Superior temporal gyrus (tissue), 1 donor: ENCODE measurements at regions not wholly inside any gene's neighbourhood (a gene's known extent, or its start where the extent isn't known, plus 50 kb on each side); places are given as distances from the start of the nearest gene placed in this dataset.

Experiments
- DNase-seq: peaks from one replicate; pipeline ENCODE4 v3.0.0-alpha.2; 2016; ENCODE audit errors: extremely low spot score

GRCh38 chr7:10863476-10863875 lies 110.2 kb upstream of the PHF14 start:
- no peak for DNase-seq

GRCh38 chr7:10874666-10875065 lies 99.0 kb upstream of the PHF14 start:
- DNase-seq: no peak

- no peak for DNase-seq
Measured at GRCh38 chr7:10875080-10875479, 98.6 kb upstream of the PHF14 start.

DNA sequence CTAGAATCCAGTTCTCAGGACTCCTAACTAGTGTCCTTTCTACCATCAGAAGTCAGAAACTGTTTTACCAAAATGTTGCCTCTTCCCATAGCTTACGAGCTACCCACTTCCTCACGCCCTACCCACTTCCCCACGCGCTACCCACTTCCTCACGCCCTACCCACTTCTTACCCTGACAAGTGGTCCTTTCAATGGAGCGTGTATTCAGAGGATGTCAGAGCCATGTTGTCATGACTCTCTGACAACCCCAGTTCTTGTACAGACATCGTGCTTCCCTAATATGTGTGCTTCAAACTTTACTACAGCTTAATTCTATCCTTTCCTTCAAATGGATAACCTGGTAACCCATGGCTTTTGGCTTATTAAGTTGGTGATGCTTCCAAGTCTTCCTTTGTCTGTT lies 84.8 kb upstream of the PHF14 start:
- DNase-seq: no peak

DNA sequence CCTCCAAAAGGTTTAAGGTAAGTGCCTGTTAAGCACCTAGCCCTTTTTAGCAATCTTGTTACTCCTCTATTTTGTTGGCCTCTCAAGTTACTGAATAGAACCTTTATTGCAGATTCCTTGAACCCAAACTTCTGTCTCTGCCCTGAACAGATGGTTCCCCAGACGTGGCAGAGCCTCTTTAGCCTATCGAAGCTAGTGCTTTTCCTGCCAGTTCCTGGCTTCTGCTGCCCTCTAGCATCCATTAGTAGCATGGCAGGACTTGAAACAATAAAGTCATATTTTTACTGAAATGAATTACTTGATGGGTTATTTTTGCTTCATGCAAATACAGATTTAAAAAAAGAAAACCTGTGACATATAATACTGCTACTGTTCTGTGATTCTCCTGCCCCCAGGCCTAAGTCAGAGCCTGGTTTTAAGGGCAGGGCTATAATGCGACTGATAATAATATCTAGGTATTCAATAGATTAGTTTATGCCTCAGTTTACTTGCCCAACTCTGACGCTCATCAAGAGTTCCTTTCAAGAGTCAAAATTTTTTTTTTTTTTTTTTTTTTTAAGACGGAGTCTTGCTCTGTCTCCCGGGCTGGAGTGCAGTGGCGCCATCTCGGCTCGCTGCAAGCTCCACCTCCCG lies 84.3 kb upstream of the PHF14 start:
- peak; percentile 79 for DNase-seq

GRCh38 chr7:10908600-10908999 lies 65.1 kb upstream of the PHF14 start:
- no peak for DNase-seq

- no peak for DNase-seq
Measured at GRCh38 chr7:10910447-10910846, 63.2 kb upstream of the PHF14 start.

DNA sequence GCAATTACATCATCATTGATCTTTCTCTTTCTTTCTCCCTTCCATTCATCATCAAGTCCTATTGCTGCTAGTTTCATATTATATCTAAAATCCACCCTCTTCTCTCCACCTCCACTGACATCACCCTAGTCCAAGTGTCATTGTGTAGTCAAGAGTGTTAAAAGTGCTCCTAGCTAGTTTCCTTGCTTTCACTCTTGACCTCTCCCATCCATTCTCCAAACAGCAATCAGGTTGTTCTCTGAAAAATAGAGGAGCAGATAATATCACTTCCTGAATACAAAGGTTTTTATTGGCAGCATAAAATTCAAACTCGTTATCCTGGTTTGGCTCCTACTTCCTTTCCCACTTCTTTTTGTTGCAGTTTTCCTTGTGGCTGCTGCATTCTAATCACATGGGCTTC lies 61.6 kb upstream of the PHF14 start:
- no peak for DNase-seq

DNA sequence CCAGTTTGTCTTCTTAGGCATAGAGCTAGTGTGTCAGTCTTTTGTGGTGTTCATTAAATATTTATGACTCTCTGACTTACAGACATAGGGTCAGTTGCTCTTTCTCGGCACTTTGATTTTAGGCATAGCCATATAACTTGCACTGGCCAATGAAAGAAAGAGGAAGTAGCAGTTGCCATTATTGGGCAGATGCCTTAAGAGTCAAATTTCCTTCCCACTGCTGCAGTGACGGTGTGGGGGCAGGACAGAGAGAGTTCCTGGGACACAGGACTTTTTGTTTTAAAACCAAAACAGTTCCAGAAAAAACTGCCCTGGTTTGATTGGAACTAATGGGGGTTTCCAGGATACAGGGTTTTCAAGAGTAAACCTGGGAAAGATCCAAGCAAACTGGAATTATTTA lies 60.2 kb upstream of the PHF14 start:
- DNase-seq: no peak

DNA sequence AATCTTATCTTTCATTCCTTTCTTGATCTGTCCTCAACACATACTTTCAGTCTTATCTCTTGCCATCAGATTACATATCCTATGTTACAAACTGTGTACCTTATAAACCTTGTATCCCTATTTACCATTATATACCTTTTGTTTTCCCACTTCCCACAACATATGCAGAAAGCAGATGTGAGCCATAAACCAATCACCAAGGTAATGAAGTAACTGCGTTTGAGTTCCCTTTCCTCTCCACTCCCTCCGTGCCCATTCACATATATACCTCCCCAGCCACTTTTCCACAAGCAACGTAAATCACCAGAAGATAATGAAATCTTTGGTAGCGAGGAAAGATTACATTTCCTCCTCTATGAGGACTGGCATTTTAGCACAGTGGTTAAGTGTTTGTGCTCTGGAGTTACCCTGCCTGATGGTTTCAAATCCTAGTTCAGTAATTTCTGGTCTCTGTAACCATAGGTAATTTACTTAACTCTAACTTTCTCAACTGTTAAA lies 55.5 kb upstream of the PHF14 start:
- no peak for DNase-seq

DNA sequence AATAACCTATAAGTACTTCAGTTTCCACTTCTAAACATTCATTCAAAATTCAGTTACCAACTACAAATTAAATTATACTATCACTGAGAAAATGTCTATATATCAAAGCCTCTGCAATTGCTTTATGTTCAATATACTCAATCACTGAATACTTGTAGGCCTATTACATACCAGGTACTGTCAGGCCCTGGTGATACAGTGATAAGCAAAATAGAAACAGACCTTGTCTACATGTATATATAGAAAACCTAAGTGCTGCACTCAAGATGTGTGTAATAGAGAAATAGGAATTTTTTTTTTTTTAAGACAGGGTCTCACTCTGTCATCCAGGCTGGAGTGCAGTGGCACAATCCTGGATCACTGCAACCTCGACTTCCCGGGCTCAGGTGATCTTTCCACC lies 53.7 kb upstream of the PHF14 start:
- no peak for DNase-seq
